Epithelial cell of esophagus (primary cell): ENCODE measurements at regions not wholly inside any gene's neighbourhood (a gene's known extent, or its start where the extent isn't known, plus 50 kb on each side); places are given as distances from the start of the nearest gene placed in this dataset.

Experiments used
- DNase-seq: peaks from one replicate; pipeline ENCODE4 v3.0.0; 2010; ENCODE audit warnings: low read depth
- H3K4me3 ChIP-seq: 2 replicates; pipeline ENCODE4 v1.5.1; 2011; ENCODE audit warnings: mild to moderate bottlenecking, low read length, control low read depth
- TF ChIP-seq, protein P1 (sequence below): IDR thresholded peaks from 2 replicates; pipeline ENCODE4 v1.5.1; 2011; ENCODE audit warnings: low read depth, mild to moderate bottlenecking, low read length, control low read depth, inconsistent platforms; ENCODE audit not compliant: insufficient read depth; ENCODE audit errors: missing control alignments

DNA sequence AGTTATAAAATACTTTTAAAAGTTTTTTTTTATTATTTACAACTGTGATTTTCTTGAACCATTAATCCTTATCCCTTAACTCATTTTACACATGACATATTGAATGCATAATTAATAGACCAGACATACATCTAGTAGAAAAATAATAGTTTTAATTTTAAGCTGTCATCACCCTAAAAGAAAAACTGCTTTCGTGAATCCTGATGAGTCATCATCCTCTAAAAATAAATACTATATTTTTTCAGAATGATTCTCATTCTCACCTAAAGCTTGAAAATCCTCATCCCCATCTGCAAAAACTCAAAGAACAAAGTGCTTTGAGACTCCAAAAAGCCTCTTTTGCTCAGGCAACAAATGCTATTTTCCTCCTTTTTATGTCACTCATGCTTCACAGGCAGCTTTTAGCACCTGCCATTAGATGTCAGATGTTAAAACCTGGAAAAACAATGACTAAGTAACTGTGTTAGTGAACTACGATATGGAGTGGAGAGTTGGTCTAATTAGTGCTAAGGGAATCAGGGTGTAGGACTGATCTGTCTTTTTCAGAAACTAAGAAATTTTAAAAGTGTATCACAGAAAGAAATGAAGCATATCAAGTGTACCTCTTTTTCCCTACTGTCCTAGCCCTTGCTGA lies 297.6 kb downstream of the TMX3 start:
- H3K4me3 ChIP-seq = no peak overlapping the region
- peak; percentile 24 for DNase-seq
- TF ChIP-seq, protein P1, sequence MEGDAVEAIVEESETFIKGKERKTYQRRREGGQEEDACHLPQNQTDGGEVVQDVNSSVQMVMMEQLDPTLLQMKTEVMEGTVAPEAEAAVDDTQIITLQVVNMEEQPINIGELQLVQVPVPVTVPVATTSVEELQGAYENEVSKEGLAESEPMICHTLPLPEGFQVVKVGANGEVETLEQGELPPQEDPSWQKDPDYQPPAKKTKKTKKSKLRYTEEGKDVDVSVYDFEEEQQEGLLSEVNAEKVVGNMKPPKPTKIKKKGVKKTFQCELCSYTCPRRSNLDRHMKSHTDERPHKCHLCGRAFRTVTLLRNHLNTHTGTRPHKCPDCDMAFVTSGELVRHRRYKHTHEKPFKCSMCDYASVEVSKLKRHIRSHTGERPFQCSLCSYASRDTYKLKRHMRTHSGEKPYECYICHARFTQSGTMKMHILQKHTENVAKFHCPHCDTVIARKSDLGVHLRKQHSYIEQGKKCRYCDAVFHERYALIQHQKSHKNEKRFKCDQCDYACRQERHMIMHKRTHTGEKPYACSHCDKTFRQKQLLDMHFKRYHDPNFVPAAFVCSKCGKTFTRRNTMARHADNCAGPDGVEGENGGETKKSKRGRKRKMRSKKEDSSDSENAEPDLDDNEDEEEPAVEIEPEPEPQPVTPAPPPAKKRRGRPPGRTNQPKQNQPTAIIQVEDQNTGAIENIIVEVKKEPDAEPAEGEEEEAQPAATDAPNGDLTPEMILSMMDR = no peak

DNA sequence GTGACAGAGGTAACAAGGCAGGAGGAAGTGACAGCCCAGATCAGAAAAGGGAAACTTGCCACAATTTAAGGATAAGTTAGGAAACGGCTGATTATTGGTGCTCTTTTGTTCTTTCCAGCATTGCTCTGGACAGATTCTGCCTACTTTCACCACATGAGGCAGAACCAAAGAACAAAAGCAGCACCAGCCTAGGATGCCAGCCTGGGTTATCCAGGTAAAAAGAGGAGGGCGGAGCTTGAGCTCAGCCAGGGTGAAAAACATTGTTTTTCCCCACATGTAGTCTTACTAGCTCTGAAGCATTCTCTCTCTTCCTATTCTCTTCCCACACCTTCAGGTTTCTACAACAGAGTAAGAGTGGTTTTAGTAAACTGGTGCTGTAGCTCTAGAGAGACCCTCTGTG lies 300.5 kb downstream of the TMX3 start:
- no peak for DNase-seq
- TF ChIP-seq, protein P1 = no peak

DNA sequence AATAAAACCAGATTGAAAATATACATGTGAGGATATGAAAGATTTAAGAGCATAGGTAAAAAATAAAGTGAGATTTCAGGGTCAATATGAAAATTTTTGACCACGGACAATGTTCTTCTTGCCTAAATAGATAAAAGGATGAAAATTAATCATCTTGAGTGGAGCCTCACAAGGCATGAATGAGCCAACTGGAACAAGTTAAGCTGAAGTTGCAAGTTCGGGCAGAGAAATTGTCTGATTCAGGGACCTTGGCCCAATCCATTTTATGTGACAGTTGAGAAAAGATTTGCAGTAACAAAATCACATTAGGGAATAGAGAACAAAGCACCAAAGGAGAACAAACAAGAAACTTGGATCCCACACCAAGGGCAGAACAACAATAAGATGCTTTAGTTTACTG lies 305.3 kb downstream of the TMX3 start:
- TF ChIP-seq, protein P1 = no peak
- DNase-seq = peak; percentile 72
- H3K4me3 ChIP-seq = no peak overlapping the region

More for the DNA sequence above, 300.5 kb downstream of the TMX3 start:
- H3K4me3 ChIP-seq = no peak overlapping the region

DNA sequence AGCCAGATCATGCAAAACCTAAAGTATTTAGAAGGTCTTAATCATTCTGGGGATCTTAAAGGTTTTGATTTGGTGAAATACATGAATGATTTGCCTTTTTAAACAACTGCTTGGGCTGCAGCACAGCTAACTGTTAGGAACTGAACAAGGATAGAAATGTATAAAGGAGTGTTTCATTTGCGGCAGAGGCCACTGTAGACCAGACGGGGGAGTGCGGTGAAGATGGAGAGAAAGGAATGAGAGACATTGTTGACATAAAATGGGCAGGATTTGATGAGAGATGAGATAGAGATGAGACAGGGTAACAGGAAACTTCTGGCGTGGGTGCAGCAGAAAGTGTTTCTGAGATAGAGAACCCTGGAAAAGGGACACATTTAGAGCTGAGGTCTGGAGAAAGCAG lies 308.1 kb downstream of the TMX3 start:
- TF ChIP-seq, protein P1 = peak; percentile 5
- DNase-seq = no peak
- H3K4me3 ChIP-seq = no peak overlapping the region

DNA sequence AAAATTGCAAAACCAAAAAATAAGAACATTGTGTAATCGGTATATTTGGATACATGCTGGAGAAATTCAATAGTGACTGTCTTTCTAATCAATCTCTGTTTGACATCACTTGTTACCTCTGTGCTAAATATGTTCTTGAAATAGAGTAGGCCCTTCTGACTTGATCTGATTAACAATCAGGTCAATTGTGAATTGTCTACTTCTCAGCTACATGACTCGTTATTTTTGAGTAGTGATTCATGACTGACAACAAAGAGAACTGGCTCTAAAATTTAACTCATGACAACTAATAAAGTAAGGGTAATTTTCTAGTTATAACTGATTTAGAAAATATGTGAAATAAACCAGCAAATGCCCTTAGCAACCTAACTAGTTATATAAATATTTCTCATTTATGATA lies 312.1 kb downstream of the TMX3 start:
- no peak overlapping the region for H3K4me3 ChIP-seq
- peak; percentile 24 for DNase-seq
- TF ChIP-seq, protein P1 = no peak

DNA sequence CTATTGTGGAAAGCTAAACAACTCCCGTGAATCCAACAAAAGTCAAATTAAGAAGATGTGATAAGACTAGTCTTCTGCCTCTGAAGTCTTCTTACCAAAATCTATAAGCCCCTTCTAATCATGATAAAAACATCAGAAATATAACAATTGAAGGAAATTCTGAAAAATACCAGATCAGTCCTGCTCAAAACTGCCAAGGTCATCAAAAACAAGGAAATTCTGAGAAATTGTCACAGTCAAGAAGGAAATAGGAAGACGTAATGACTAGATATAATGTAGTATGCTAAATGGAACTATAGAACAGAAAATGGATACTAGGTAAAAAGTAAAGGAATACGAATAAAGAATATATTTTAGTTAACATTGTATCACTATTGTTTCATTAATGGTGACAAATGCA lies 314.0 kb downstream of the TMX3 start:
- no peak overlapping the region for H3K4me3 ChIP-seq
- TF ChIP-seq, protein P1 = no peak
- DNase-seq = no peak

DNA sequence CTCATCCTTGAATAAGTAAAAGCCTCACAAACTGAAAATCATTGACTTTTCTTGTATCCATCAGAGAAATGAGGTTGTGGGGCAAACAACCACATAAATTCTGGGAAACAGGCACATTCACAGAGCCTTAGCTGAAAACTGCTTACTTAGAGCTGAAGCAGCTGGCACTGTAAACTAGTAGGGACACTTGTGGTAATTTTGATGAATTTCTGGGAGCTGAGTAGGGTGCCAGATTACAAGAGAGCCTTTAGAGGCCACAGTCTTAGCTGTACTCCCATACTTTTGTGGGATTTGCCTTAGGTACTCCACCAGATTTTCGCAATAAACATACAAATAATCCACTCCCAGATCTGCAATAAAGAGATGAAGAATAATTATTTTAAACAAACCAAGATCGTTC lies 315.2 kb downstream of the TMX3 start:
- H3K4me3 ChIP-seq = no peak overlapping the region

More for the DNA sequence above, 315.2 kb downstream of the TMX3 start:
- DNase-seq = no peak
- TF ChIP-seq, protein P1 = no peak
